ENCODE measurements at regions not wholly inside any gene's neighbourhood (a gene's known extent, or its start where the extent isn't known, plus 50 kb on each side); places are given as distances from the start of the nearest gene placed in this dataset.

DNA sequence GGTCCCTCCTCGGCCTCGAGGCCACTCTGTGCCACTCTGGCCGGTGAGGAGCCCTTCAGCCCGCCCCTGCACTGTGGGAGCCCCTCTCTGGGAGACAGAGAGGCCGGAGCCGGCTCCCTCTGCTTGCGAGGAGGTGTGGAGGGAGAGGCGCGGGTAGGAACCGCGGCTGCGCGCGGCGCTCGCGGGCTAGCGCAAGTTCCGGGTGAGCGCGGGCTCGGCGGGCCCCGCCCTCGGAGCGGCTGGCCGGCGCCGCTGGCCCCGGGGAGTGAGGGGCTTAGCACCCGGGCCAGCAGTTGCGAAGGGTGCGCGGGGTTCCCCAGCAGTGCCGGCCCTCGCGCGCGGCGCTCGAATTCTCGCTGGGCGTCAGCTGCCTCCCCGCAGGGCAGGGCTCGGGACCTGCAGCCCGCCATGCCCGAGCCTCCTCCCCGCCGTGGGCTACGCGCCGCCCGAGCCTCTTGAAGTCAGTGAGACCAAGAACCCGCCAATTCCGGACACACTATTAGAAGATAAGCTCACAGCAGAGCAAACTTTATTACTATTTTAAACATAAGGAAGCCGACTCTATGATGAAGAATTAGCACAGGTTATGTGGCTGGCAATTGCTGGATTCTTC is 825.8 kb upstream of the FANCL start:
- H3K9me3 Mint-ChIP-seq = peaks cover 0 to 17% (median 7%) of the 10 kb centered on the region in 6 donors
- H3K4me1 Mint-ChIP-seq = no peaks in the 10 kb centered on the region
- H3K4me3 Mint-ChIP-seq = no peak overlapping the region
- no peak overlapping the region for H3K27ac Mint-ChIP-seq
- no peak for DNase-seq
- H3K36me3 Mint-ChIP-seq = peaks cover 0 to 3% (median 0%) of the 10 kb centered on the region in 3 donors
- no peaks in the 10 kb centered on the region for H3K27me3 Mint-ChIP-seq (ENCODE audit: low read depth in 3 of 3)

DNA sequence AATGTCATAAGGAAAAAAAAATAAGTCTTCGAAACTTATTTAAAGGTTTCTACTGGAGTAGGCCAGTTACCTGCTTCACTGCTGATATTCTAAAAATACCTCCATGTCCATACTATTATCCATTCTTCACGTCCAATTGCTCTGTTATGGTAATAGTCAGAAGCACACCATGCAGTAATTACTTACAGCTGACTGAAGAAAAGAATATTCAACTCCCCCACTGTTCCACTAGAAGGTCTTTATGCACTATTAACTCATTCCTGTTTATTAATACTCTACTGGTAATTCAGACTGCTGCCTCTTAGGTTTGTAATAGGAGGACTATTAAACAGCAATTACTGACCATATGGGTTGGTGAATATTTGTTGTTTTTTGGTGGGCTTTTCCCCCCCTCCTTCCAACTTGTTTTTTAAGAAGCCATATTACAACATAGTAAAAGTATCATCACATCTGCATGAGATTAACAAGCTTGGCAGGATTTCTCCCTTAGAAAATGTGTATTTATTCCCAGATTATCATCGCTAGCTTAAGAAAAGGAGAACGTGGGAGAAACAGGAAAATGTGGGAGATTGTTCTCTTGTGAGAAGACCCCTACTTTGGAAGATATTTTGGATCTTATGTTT is 806.4 kb upstream of the FANCL start:
- Mint-ChIP-seq H3K4me3 (no peak overlapping the region), H3K4me1 (no peaks in the 10 kb centered on the region), H3K27me3 (ENCODE audit: low read depth in 3 of 3) (no peaks in the 10 kb centered on the region), H3K9me3 (no peaks in the 10 kb centered on the region), H3K27ac (no peak overlapping the region), H3K36me3 (no peaks in the 10 kb centered on the region)
- DNase-seq = no peak

DNA sequence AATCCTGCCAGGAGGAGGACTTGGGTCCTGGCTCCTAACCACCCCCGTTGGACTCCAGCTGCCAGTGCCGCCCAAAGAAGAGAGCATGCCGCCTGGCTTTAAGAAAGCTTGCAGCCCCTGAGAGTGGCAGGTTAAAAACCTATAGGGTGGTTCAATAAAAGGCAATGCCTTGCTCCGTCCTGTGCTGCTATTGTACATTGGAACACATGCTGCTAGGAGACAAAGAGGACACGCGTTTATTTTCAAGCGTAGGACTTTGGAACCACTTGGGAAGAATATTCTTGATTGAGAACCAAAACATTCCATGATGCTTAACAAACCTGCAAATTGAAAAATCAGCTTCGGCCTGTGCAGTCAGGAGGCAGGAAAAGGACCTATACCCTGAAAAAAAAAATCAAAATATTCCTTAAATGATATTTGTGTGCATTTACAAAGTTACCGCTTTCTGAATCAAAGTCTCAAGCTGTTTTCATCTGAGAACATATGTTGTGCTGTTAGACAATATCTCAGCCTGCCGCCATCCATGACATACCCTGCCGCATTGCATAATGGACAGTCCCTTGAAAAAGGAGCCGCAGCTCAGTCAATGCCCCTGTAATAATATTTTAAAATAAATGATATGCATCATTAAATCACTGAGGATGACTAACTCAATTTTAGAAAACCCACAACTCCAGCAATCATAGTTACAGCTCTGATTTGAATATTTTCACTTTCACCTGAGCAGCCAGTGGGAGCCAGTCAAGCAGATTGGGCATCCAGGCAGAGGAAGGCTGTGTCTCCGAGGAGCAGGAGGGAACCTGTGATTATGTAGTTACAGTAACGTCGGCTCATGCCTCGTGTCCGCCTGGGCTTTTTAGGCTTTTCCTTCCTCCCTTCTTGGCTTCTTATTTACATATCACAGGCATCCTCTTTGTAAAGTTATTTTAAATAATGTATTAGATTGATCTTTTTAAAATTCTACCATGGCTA is 805.6 kb upstream of the FANCL start:
- Mint-ChIP-seq H3K27me3 (ENCODE audit: low read depth in 3 of 3) (no peaks in the 10 kb centered on the region), H3K9me3 (no peaks in the 10 kb centered on the region), H3K36me3 (no peaks in the 10 kb centered on the region), H3K4me1 (no peaks in the 10 kb centered on the region), H3K4me3 (no peak overlapping the region), H3K27ac (no peak overlapping the region)
- no peak for DNase-seq

DNA sequence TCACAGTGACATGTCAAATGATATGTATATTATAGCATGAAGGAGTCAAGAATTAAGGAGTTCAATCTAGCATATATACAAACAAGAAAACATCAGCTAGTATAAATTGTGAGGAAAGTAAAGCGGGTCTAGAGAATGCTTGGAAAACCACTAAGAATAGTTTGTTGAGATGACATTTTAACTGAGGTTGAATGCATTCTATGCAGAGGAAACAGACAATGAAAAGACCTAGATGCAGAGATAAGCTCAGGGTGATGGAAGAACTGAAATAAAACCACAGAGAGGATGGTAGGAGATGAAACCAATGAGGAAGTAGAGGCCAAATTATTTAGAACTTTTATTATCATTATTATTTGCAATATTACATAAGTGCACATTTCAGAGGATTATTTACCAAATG is 803.6 kb upstream of the FANCL start:
- H3K9me3 Mint-ChIP-seq = peaks cover 0 to 5% (median 0%) of the 10 kb centered on the region in 6 donors
- H3K36me3 Mint-ChIP-seq = no peaks in the 10 kb centered on the region
- DNase-seq = no peak

DNA sequence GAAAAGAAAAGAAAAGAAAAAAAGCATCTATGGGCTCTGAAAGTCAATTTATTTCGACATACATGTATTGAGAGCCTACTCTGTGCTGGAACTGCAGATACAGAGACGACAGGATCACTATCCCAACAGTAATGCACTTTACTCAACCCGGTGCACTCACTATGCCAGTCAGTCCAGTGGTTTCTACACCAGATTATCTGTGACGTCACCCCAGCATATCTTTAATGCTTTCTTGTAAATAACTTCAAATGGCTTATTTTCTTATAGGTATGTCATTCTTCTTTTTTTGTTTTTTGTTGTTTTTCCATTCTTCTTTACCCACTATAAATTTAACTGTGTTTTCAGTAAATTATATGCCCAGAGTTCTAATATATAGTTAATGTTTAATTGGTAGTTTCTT is 800.0 kb upstream of the FANCL start:
- DNase-seq = no peak
- peaks cover 0 to 10% (median under 1%) of the 10 kb centered on the region in 6 donors for H3K9me3 Mint-ChIP-seq
- no peaks in the 10 kb centered on the region for H3K4me1 Mint-ChIP-seq
- no peaks in the 10 kb centered on the region for H3K27me3 Mint-ChIP-seq (ENCODE audit: low read depth in 3 of 3)
- no peak overlapping the region for H3K27ac Mint-ChIP-seq
- H3K36me3 Mint-ChIP-seq = no peaks in the 10 kb centered on the region
- H3K4me3 Mint-ChIP-seq = no peak overlapping the region

More for the DNA sequence above, 803.6 kb upstream of the FANCL start:
- Mint-ChIP-seq H3K4me1 (no peaks in the 10 kb centered on the region), H3K27ac (no peak overlapping the region), H3K27me3 (ENCODE audit: low read depth in 3 of 3) (no peaks in the 10 kb centered on the region), H3K4me3 (no peak overlapping the region)

DNA sequence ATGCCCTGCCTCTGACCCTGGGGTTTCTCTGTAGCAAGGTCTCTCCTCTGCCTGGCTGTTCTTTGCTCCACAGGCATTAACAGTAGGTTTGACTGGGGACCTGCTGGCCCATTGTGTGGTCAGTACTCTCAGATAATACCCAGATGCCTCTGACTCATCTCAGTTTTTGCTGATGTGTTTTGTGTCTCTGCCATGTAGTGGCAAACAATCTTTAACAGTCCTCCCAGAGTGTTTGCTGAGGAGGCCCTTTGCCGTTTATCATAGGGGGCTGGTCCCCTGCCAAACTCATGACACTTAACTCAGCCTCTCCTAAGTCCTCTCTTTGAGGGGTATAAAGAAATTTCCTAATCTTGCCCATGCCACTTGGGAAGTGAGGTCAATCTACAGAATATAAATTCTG is 793.7 kb upstream of the FANCL start:
- no peaks in the 10 kb centered on the region for H3K27me3 Mint-ChIP-seq (ENCODE audit: low read depth in 3 of 3)
- no peaks in the 10 kb centered on the region for H3K4me1 Mint-ChIP-seq
- H3K27ac Mint-ChIP-seq = no peak overlapping the region
- peaks cover 0 to 10% (median 0%) of the 10 kb centered on the region in 6 donors for H3K9me3 Mint-ChIP-seq
- H3K4me3 Mint-ChIP-seq = no peak overlapping the region
- DNase-seq = no peak
- H3K36me3 Mint-ChIP-seq = no peaks in the 10 kb centered on the region

DNA sequence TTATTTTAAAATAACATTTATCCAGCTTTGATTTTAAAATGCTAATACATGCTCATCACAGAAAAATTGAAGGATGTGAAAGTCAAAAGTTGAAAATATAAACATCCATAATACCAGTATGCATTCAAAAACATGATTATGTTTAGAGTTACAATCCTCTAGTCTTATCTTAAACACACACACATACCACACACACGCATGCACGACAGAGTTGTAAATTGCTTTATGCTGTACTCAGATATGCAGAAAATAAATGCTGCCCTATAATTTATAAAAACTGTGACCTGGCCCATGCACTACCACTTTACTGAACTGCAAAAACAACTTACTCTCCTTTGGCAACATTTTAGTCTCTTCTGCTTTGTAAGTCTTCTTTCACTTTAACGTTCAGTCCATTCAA is 793.0 kb upstream of the FANCL start:
- no peak for DNase-seq
- Mint-ChIP-seq H3K27me3 (ENCODE audit: low read depth in 3 of 3) (no peaks in the 10 kb centered on the region), H3K4me1 (no peaks in the 10 kb centered on the region), H3K4me3 (no peak overlapping the region), H3K36me3 (no peaks in the 10 kb centered on the region), H3K27ac (no peak overlapping the region), H3K9me3 (peaks cover 0 to 10% (median 0%) of the 10 kb centered on the region in 6 donors)

DNA sequence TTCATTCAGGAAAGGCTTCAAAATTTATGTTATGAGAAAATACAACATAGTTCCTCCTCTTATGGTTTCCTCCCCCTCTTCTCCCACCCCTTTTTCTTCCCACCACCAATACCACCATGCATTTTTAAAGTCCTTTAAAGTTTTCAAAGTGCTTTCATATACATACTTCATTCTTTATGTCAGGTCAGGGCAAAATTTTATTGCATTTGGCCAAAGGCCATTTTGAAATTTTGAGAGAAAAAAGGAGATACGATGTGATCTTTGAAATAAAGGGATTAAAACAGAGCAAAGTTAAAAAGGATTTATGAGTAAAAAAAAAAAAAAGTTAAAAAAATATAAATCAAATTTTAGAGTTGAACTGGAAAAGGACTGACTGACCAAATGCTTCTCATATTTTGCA is 792.5 kb upstream of the FANCL start:
- DNase-seq = no peak
- peaks cover 0 to 7% (median 0%) of the 10 kb centered on the region in 6 donors for H3K9me3 Mint-ChIP-seq
- no peak overlapping the region for H3K4me3 Mint-ChIP-seq
- no peaks in the 10 kb centered on the region for H3K36me3 Mint-ChIP-seq
- H3K27me3 Mint-ChIP-seq (ENCODE audit: low read depth in 3 of 3) = no peaks in the 10 kb centered on the region
- H3K4me1 Mint-ChIP-seq = no peaks in the 10 kb centered on the region
- H3K27ac Mint-ChIP-seq = no peak overlapping the region

DNA sequence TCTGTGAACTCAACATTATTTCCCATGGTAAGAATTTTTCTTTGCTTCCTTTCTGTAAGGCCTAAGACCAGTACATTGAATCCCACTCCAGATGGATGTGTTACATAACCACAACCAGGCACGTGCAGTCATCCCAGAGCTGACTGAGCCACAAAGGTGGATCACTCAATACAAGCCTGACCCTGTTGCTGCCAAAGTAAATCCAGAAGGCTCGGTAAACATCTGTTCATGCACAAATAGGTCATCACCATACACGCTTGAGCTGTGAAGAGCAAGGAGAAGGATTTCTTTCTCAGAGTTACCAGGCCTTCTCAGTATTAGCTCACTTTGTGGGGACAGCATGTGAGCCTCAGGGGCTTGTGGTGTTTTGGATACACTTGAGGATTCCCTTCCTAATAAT is 791.4 kb upstream of the FANCL start:
- H3K27me3 Mint-ChIP-seq (ENCODE audit: low read depth in 3 of 3) = no peaks in the 10 kb centered on the region
- DNase-seq = no peak
- no peaks in the 10 kb centered on the region for H3K36me3 Mint-ChIP-seq
- H3K9me3 Mint-ChIP-seq = peaks cover 0 to 5% (median 0%) of the 10 kb centered on the region in 6 donors
- no peak overlapping the region for H3K4me3 Mint-ChIP-seq
- H3K27ac Mint-ChIP-seq = no peak overlapping the region
- no peaks in the 10 kb centered on the region for H3K4me1 Mint-ChIP-seq

DNA sequence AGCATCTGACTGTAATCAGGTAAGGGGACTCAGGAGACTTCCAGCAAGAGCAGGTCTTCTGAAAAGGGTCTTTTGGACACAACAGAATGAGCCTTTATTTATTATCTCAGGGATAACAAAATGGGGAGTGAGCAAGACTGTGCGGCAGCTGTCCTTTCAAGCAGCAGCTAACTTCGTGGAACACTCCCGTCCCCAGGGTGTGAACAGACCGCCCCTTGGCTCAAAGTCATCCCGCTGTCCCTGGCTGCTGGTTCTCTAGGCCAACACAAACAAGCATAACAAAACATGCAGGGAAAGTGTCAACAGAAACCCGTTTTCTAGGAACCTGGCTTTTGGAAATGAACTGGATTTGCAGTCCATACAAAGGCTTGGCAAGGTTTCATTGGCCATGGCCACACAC is 787.9 kb upstream of the FANCL start:
- Mint-ChIP-seq H3K27ac (no peak overlapping the region), H3K4me1 (no peaks in the 10 kb centered on the region), H3K36me3 (no peaks in the 10 kb centered on the region), H3K9me3 (peaks cover 0 to 2% (median 0%) of the 10 kb centered on the region in 6 donors), H3K27me3 (ENCODE audit: low read depth in 3 of 3) (peaks cover 0 to 2% (median 0%) of the 10 kb centered on the region in 3 donors), H3K4me3 (no peak overlapping the region)
- no peak for DNase-seq

DNA sequence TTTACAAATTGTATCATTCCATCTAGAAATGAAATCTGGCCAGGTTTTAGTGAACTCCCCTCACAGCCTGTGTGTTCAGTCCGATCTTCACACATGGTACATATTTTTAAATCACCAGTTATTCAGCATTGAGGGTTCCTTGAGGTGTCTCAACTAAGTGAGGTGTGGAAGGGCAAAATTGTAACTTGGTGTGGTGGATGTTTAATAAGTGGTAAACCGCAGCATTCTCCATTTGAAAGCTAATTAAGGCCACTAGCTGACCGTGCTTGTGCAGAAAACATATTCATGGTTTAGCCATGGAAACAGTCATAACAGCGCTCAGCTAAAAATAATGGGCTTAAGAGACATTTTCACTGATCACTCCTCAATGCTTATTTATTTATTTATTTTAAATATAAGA is 786.2 kb upstream of the FANCL start:
- Mint-ChIP-seq H3K36me3 (no peaks in the 10 kb centered on the region), H3K27me3 (ENCODE audit: low read depth in 3 of 3) (peaks cover 0 to 2% (median 0%) of the 10 kb centered on the region in 3 donors), H3K27ac (no peak overlapping the region), H3K4me3 (no peak overlapping the region), H3K9me3 (peaks cover 0 to 2% (median 0%) of the 10 kb centered on the region in 6 donors), H3K4me1 (no peaks in the 10 kb centered on the region)
- DNase-seq = no peak

DNA sequence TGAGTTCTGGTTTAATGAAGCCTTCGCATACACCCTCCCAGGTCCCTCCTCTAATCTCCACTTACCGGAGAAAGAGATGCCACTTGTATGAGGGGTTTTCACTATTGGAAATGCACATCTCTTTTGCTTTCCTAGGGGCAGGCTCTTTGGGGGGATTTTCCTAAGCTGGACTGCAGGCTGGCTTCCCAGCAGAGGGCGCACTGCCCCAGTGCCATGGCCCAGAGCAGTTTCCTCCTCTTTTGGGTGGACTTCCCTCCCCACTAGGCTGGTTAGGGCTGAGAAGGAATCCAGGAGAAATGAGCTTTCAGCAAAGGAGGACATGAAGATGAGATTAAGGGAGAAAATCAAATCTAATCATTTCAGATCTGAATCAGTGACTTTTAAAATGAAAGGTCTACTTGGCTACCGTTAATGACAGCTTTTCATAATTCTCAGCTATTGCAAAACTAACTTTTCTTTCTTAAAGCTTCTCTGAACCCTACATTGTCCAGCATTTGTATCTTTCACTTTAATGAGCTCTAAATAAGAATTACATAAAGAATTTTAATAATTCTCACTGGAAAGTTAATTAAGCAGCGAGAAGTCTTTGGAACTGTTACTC is 784.1 kb upstream of the FANCL start:
- Mint-ChIP-seq H3K9me3 (peaks cover 0 to 4% (median 0%) of the 10 kb centered on the region in 6 donors), H3K36me3 (no peaks in the 10 kb centered on the region), H3K27ac (no peak overlapping the region), H3K27me3 (ENCODE audit: low read depth in 3 of 3) (peaks cover 0 to 2% (median 0%) of the 10 kb centered on the region in 3 donors), H3K4me3 (no peak overlapping the region), H3K4me1 (no peaks in the 10 kb centered on the region)
- DNase-seq = peak in 2 of 3 donors; percentile 7 to 18

DNA sequence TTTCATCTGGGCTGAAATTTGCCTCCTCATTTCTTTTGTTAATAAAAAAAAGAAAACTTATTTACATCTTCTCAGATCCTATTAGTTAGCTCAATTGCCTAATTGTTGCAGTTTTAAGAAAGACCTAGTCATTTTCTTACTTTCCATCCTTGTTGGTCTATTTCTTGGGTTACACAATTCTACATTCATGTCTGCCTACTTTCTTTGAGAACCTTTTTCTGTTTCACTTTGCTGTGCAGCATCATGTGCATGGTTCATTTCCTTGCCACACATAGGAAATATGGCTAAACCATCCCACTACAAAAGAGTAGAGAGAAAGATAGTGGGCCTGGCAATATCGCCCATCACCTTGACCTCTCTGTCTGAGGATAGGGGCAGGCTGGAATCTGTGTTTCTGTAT is 780.7 kb upstream of the FANCL start:
- no peak for DNase-seq
- Mint-ChIP-seq H3K4me1 (no peaks in the 10 kb centered on the region), H3K36me3 (no peaks in the 10 kb centered on the region), H3K4me3 (no peak overlapping the region), H3K27ac (no peak overlapping the region), H3K9me3 (peaks cover 0 to 4% (median 0%) of the 10 kb centered on the region in 6 donors), H3K27me3 (ENCODE audit: low read depth in 3 of 3) (peaks cover 0 to 4% (median 0%) of the 10 kb centered on the region in 3 donors)

Data from immature natural killer cell (primary cell).